ENCODE measurements at regions not wholly inside any gene's neighbourhood (a gene's known extent, or its start where the extent isn't known, plus 50 kb on each side); places are given as distances from the start of the nearest gene placed in this dataset.

DNA sequence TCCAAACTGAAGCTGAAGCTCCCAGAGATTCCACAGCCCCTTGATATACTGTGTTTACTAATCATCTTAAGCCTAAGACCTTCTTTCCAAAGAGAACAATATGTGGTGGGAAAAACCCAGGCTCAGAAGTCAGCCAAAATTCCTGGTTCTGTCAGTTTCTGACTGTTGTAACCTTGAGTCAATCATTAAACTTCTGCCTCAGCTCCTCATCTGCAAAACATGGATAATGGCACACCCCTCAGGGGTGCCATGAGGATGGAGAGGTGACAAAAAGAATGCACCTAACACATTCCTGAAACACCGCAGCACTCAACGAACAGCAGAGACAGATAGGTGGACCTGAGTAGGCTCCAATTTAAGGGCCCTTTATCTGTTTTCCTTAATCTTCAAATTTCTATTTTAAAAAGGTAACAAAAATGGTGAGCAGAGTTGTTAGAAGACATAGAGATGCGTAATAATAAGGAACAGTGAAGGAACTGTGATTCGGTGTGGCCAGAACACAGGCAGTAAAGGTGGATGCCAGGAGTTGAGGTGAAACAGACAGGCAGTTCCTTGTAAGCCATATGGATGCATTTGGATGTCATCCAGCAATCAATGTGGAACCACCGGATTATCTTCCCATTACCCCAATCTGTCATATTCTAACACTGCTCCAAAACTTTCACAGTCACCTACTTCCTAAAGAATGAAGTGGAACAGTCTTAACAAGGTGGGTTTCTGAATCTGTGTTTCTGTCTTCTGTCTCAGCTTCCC lies 56.6 kb upstream of the DOCK9 start:
- no peak overlapping the region for H3K4me3 ChIP-seq (ENCODE audit: low read depth, low read length)
- no peak for TF ChIP-seq CTCF (IDR thresholded peaks at IDR 0.05; ENCODE audit: insufficient read depth, low read length, missing control alignments)
- POLR2A ChIA-PET, result no interaction called here
- no peak for DNase-seq (ENCODE audit: low read depth, low spot score)
- CTCF ChIA-PET, result interaction anchor here (0.6 to 4.7 kb wide), 26 partner anchors 9 to 589 kb away, joined by 3 to 43 read pairs (median 4); no protein-coding TSS in a partner anchor

GRCh38 chr13:99035715-99036114 lies 57.9 kb upstream of the DOCK9 start:
- ChIA-PET CTCF (interaction anchor here (0.6 to 4.7 kb wide), 6 partner anchors 8 to 197 kb away, joined by 3 to 43 read pairs (median 6); no protein-coding TSS in a partner anchor), POLR2A (no interaction called here)
- DNase-seq (ENCODE audit: low read depth, low spot score), result no peak
- TF ChIP-seq CTCF (IDR thresholded peaks at IDR 0.05; ENCODE audit: insufficient read depth, low read length, missing control alignments), result no peak
- H3K4me3 ChIP-seq (ENCODE audit: low read depth, low read length), result no peak overlapping the region

- TF ChIP-seq CTCF (IDR thresholded peaks at IDR 0.05; ENCODE audit: insufficient read depth, low read length, missing control alignments), result no peak
- POLR2A ChIA-PET, result no interaction called here
- no peak for DNase-seq (ENCODE audit: low read depth, low spot score)
- CTCF ChIA-PET, result interaction anchor here (1.0 to 1.4 kb wide), 2 partner anchors 11 to 195 kb away, joined by 3 to 6 read pairs; no protein-coding TSS in a partner anchor
- no peak overlapping the region for H3K4me3 ChIP-seq (ENCODE audit: low read depth, low read length)
Observed at GRCh38 chr13:99037756-99038155, 59.9 kb upstream of the DOCK9 start.

GRCh38 chr13:99039718-99040280 lies 61.9 kb upstream of the DOCK9 start:
- ChIA-PET POLR2A (no interaction called here), CTCF (no interaction called here)
- no peak for TF ChIP-seq CTCF (IDR thresholded peaks at IDR 0.05; ENCODE audit: insufficient read depth, low read length, missing control alignments)
- DNase-seq (ENCODE audit: low read depth, low spot score), result no peak
- H3K4me3 ChIP-seq (ENCODE audit: low read depth, low read length), result no peak overlapping the region

GRCh38 chr13:99040536-99041131 lies 62.8 kb upstream of the DOCK9 start:
- H3K4me3 ChIP-seq (ENCODE audit: low read depth, low read length), result no peak overlapping the region
- ChIA-PET POLR2A (no interaction called here), CTCF (interaction anchor here (0.9 kb wide), 1 partner anchor 160 kb away, joined by 3 read pairs; the partner anchor contains the start of gene UBAC2)
- no peak for TF ChIP-seq CTCF (IDR thresholded peaks at IDR 0.05; ENCODE audit: insufficient read depth, low read length, missing control alignments)
- no peak for DNase-seq (ENCODE audit: low read depth, low spot score)

DNA sequence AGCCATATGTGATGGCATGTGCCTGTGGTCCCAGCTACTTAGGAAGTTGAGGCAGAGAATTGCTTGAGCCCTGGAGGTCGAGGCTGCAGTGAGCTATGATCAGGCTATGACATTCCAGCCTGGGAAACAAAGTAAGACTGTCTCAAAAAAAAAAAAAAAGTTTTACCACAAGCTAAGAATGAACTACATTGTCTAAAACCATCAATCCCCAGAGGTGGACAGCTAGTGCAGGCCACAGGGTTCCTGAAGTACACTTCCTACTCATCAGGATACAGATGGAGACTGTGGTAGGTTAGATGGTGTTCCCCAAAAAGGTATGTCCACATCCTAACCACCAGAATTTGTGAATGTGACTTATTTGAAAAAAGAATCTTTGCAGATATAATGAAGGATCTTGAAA lies 63.5 kb upstream of the DOCK9 start:
- CTCF ChIA-PET, result interaction anchor here (0.9 kb wide), 1 partner anchor 159 kb away, joined by 3 read pairs; the partner anchor contains the start of gene UBAC2
- no peak for DNase-seq (ENCODE audit: low read depth, low spot score)
- POLR2A ChIA-PET, result no interaction called here
- no peak overlapping the region for H3K4me3 ChIP-seq (ENCODE audit: low read depth, low read length)
- TF ChIP-seq CTCF (IDR thresholded peaks at IDR 0.05; ENCODE audit: insufficient read depth, low read length, missing control alignments), result no peak
